NB4 (cell line): ENCODE measurements at regions not wholly inside any gene's neighbourhood (a gene's known extent, or its start where the extent isn't known, plus 50 kb on each side); places are given as distances from the start of the nearest gene placed in this dataset.

ENCODE experiments used
- POLR2A ChIP-seq: IDR thresholded peaks from 2 replicates; pipeline ENCODE4 v1.6.1; 2011; ENCODE audit warnings: mild to moderate bottlenecking; ENCODE audit not compliant: insufficient read length; ENCODE audit errors: extremely low read depth
- TF ChIP-seq, protein P1 (sequence below): IDR thresholded peaks from one replicate; pipeline ENCODE4 v1.5.1; 2012; ENCODE audit warnings: low read depth, low read length

DNA sequence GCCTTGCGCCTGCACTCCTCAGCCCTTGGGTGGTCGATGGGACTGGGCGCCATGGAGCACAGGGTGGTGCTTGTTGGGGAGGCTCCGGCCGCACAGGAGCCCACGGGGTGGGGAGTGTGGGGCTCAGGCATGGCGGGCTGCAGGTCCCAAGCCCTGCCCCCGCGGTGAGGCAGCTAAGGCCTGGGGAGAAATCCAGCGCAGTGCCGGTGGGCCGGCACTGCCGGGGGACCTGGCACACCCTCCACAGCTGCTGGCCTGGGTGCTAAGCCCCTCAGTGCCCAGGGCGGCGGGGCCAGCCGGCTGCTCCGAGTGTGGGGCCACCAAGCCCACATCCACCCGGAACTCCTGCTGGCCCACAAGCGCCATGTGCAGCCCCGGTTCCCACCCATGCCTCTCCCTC is 358.8 kb upstream of the RIOK2 start:
- TF ChIP-seq POLR2A: no peak
- TF ChIP-seq, protein P1, sequence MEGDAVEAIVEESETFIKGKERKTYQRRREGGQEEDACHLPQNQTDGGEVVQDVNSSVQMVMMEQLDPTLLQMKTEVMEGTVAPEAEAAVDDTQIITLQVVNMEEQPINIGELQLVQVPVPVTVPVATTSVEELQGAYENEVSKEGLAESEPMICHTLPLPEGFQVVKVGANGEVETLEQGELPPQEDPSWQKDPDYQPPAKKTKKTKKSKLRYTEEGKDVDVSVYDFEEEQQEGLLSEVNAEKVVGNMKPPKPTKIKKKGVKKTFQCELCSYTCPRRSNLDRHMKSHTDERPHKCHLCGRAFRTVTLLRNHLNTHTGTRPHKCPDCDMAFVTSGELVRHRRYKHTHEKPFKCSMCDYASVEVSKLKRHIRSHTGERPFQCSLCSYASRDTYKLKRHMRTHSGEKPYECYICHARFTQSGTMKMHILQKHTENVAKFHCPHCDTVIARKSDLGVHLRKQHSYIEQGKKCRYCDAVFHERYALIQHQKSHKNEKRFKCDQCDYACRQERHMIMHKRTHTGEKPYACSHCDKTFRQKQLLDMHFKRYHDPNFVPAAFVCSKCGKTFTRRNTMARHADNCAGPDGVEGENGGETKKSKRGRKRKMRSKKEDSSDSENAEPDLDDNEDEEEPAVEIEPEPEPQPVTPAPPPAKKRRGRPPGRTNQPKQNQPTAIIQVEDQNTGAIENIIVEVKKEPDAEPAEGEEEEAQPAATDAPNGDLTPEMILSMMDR: no peak
